ENCODE measurements at regions not wholly inside any gene's neighbourhood (a gene's known extent, or its start where the extent isn't known, plus 50 kb on each side); places are given as distances from the start of the nearest gene placed in this dataset.

DNA sequence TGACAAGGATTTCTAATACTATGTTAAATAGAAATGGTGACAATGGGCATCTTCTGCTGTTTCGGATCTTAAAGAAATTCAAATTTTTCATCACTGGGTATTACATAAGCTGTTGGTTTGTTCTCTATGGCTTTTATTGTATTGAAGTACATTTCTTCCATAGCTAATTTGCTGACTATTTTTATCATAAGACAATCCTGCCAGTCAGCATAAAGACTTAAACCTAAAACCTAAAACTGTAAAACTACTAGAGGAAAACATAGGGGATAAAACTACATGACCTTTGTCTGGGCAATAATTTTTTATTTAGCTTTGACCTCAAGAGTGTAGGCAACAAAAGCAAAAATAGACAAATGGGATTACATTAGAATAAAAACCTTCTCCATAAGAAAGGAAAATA lies 1017.4 kb downstream of the SI start:
- Histone ChIP-seq H2BK120ac (ENCODE audit: low read depth, low read length, poor library complexity, severe bottlenecking) (no peak overlapping the region), H3K14ac (ENCODE audit: insufficient read depth, low read length) (no peak overlapping the region), H4K8ac (replicated peaks; ENCODE audit: insufficient read length, low read depth, low read length) (no peak overlapping the region), H3K9ac (ENCODE audit: extremely low read depth, insufficient read length, low read length) (no peak overlapping the region), H2AK5ac (ENCODE audit: insufficient read length, low read length) (no peak overlapping the region), H3K79me2 (ENCODE audit: insufficient read depth, low read length) (no peaks in the 10 kb centered on the region), H3K9me3 (ENCODE audit: control insufficient read depth, low read depth, low read length) (no peaks in the 10 kb centered on the region), H3K4me2 (ENCODE audit: insufficient read depth, insufficient read length, low read length) (no peak overlapping the region), H3K56ac (ENCODE audit: insufficient read length, low read depth, low read length) (no peak overlapping the region), H3K27me3 (ENCODE audit: insufficient read depth, low read length) (no peaks in the 10 kb centered on the region), H4K91ac (ENCODE audit: insufficient read length, low read depth, low read length) (no peak overlapping the region), H2AFZ (ENCODE audit: low read length) (no peak overlapping the region), H3T11ph (ENCODE audit: low read length) (no peak overlapping the region), H3K23me2 (ENCODE audit: insufficient read length, low read depth, low read length, poor library complexity, severe bottlenecking) (no peaks in the 10 kb centered on the region), H2BK15ac (ENCODE audit: low read depth, low read length) (no peak overlapping the region), H2BK12ac (ENCODE audit: insufficient read length, low read depth, low read length) (no peak overlapping the region), H3K4me1 (ENCODE audit: insufficient read depth, low read length) (no peaks in the 10 kb centered on the region), H3K23ac (ENCODE audit: insufficient read length, low read depth, low read length) (no peak overlapping the region), H3K27ac (ENCODE audit: insufficient read length, low read depth, low read length) (no peak overlapping the region), H4K5ac (ENCODE audit: insufficient read length, low read depth, low read length) (no peak overlapping the region), H3K18ac (ENCODE audit: insufficient read length, low read depth, low read length) (no peak overlapping the region), H2BK5ac (ENCODE audit: insufficient read length, low read length) (no peak overlapping the region), H2BK20ac (ENCODE audit: low read depth, low read length, poor library complexity, severe bottlenecking) (no peak overlapping the region), H3K4ac (ENCODE audit: low read depth, low read length) (no peak overlapping the region), H3K79me1 (ENCODE audit: insufficient read depth, low read depth, low read length, poor library complexity, severe bottlenecking) (no peaks in the 10 kb centered on the region), H4K20me1 (ENCODE audit: control insufficient read depth, insufficient read depth, insufficient read length) (no peaks in the 10 kb centered on the region)
- no peak overlapping the region for H3K4me3 Mint-ChIP-seq
- H3K36me3 Mint-ChIP-seq (ENCODE audit: insufficient read depth in 1 of 3, low read depth in 3 of 3) = no peaks in the 10 kb centered on the region
- no peak for TF ChIP-seq CTCF (conservative IDR thresholded peaks at IDR 0.05)
- H3K9me3 Mint-ChIP-seq = no peaks in the 10 kb centered on the region; a peak in 1 of 5 replicates
- no peaks in the 10 kb centered on the region for H3K4me1 Mint-ChIP-seq
- no peak overlapping the region for H3K27ac Mint-ChIP-seq
- WGBS (ENCODE audit: extremely low coverage, insufficient read length, low lambda C conversion rate) = no CpG with 5 or more reads among the region's 1 CpG
- H3K27me3 Mint-ChIP-seq (ENCODE audit: low read depth) = no peaks in the 10 kb centered on the region
- DNase-seq = no peak
